GM12892 (cell line): ENCODE measurements at regions not wholly inside any gene's neighbourhood (a gene's known extent, or its start where the extent isn't known, plus 50 kb on each side); places are given as distances from the start of the nearest gene placed in this dataset.

ENCODE experiments used
- POLR2A ChIP-seq: IDR thresholded peaks from 2 replicates; pipeline ENCODE4 v1.6.1; 2011; ENCODE audit warnings: low read depth, low read length, control low read depth
- POLR2AphosphoS5 ChIP-seq: IDR thresholded peaks from 2 replicates; pipeline ENCODE4 v1.6.1; 2011; ENCODE audit warnings: low read depth, low read length, control low read depth

DNA sequence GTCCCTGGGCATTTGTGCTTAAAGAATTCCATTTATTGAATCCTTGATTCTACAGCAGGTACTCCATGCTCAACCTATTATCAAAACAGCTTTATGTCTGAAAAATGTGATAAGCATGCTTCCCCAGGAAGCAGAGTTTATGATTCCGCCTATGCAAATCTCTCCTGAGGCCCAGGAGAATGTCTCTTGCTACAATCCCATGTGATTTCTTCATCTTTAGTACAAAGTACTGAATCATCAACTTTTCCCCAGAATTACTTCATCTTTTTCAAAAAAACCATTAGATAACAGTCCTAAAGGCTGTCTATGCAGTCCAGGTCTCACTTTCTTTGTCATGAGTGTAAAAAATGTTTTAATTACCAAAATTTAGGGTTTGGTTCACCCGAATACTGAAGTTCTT, 130.2 kb upstream of the ADAMTSL1 start:
- TF ChIP-seq POLR2A (no peak), POLR2AphosphoS5 (no peak)
